GM23248 (cell line): ENCODE measurements at regions not wholly inside any gene's neighbourhood (a gene's known extent, or its start where the extent isn't known, plus 50 kb on each side); places are given as distances from the start of the nearest gene placed in this dataset.

Experiments
- EZH2 ChIP-seq: fragments of 200-600 bp; sonication (generic); IDR thresholded peaks from 2 replicates; pipeline ENCODE4 v1.6.1; 2018; ENCODE audit warnings: antibody characterized with exemption, mild to moderate bottlenecking; ENCODE audit not compliant: insufficient read depth, poor library complexity, severe bottlenecking
- EZH2phosphoT487 ChIP-seq: fragments of 200-600 bp; sonication (generic); IDR thresholded peaks from 2 replicates; pipeline ENCODE4 v1.6.1; 2018; ENCODE audit warnings: antibody characterized with exemption, moderate library complexity, mild to moderate bottlenecking, low read depth; ENCODE audit not compliant: insufficient read depth

DNA sequence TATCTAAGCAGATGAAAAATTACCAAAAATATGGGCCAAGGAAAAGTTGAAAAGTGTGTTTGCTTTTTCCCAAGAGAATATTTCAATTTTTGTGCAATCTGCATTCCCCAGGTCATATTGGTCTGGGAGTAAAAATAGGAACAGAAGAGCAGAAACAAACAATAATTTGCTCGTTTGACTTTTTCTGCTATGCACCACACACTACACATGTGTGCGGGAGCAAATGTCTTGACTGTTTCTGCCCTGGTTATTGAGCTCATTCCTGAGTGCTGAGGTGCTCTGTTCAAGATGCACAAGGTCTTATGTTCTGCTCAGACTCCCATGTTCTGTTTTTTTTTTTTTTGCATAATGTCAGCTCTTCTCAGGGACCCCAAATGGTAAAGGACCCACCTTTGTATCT, 298.0 kb upstream of the MME start:
- no peak for TF ChIP-seq EZH2
- no peak for TF ChIP-seq EZH2phosphoT487
